ENCODE measurements at regions not wholly inside any gene's neighbourhood (a gene's known extent, or its start where the extent isn't known, plus 50 kb on each side); places are given as distances from the start of the nearest gene placed in this dataset.

GRCh38 chr5:135644816-135645215, 66.0 kb upstream of the CXCL14 start:
- TF ChIP-seq NRF1 (IDR thresholded peaks at IDR 0.05; ENCODE audit: low read depth, low read length) (no peak), CTCF (IDR thresholded peaks at IDR 0.05; ENCODE audit: control extremely low read depth in 1 of 3, insufficient read depth in 1 of 3, low read depth in 1 of 3, low read length in 3 of 3) (no peak), POLR2A (IDR thresholded peaks at IDR 0.05; ENCODE audit: control extremely low read depth in 1 of 2, low read depth in 2 of 2, low read length in 2 of 2) (no peak), POLR2AphosphoS5 (IDR thresholded peaks at IDR 0.05; ENCODE audit: low read depth, low read length) (no peak), TAF1 (IDR thresholded peaks at IDR 0.05; ENCODE audit: low read depth, low read length) (no peak), SP2 (IDR thresholded peaks at IDR 0.05; ENCODE audit: low read length) (no peak), FOSL1 (IDR thresholded peaks at IDR 0.05; ENCODE audit: insufficient read depth, low read depth, low read length) (no peak), EZH2 (IDR thresholded peaks at IDR 0.05; ENCODE audit: low read depth, low read length, severe bottlenecking) (no peak), ASH2L (IDR thresholded peaks at IDR 0.05; ENCODE audit: low read length) (no peak), SIN3A (conservative IDR thresholded peaks at IDR 0.05 in 1 of 2, IDR thresholded peaks at IDR 0.05 in 1 of 2; ENCODE audit: low read depth in 1 of 2, low read length in 2 of 2) (no peak), EGR1 (IDR thresholded peaks at IDR 0.05; ENCODE audit: borderline replicate concordance, low read depth, low read length) (no peak), CEBPB (IDR thresholded peaks at IDR 0.05; ENCODE audit: low read depth, low read length) (no peak), JUN (IDR thresholded peaks at IDR 0.05; ENCODE audit: low read depth, low read length) (no peak)

Measured in H1 (cell line).